OCI-LY3 (cell line): ENCODE measurements at regions not wholly inside any gene's neighbourhood (a gene's known extent, or its start where the extent isn't known, plus 50 kb on each side); places are given as distances from the start of the nearest gene placed in this dataset.

Source experiments
- H2AFZ ChIP-seq: fragments of 200-600, 300-600 bp; shearing (Covaris generic); 2 replicates; pipeline ENCODE4 v1.6.0; 2014; ENCODE audit warnings: antibody characterized with exemption, low read depth, low read length
- H3K27ac ChIP-seq: fragments of 200-600, 300-600 bp; sonication (generic); 2 replicates; pipeline ENCODE4 v1.5.1; 2014; ENCODE audit warnings: mild to moderate bottlenecking, low read length, moderate library complexity, mixed read lengths
- H3K27me3 ChIP-seq: fragments of 200-600, 300-600 bp; sonication (generic); 2 replicates; pipeline ENCODE4 v1.6.1; 2014; ENCODE audit warnings: low read depth, low read length, mixed read lengths
- H3K36me3 ChIP-seq: fragments of 200-600, 300-600 bp; sonication (generic); replicated peaks from 2 replicates; pipeline ENCODE3; 2014; ENCODE audit warnings: low read depth, low read length, mixed read lengths
- H3K4me1 ChIP-seq: fragments of 300-600, 200-600 bp; sonication (generic); 2 replicates; pipeline ENCODE4 v1.6.1; 2014; ENCODE audit warnings: low read length, mixed read lengths
- H3K4me2 ChIP-seq: fragments of 200-600, 300-600 bp; sonication (generic); 2 replicates; pipeline ENCODE4 v1.6.1; 2014; ENCODE audit warnings: low read length, mixed read lengths
- H3K4me3 ChIP-seq: fragments of 300-600, 200-600 bp; sonication (generic); 2 replicates; pipeline ENCODE4 v1.5.1; 2014; ENCODE audit warnings: antibody characterized with exemption, mild to moderate bottlenecking, low read length, moderate library complexity
- H3K79me2 ChIP-seq: fragments of 300-600, 200-600 bp; shearing (Covaris generic); 2 replicates; pipeline ENCODE4 v1.6.1; 2014; ENCODE audit warnings: mild to moderate bottlenecking, low read length, mixed read lengths
- H3K9ac ChIP-seq: fragments of 300-600, 200-600 bp; shearing (Covaris generic); 2 replicates; pipeline ENCODE4 v1.6.0; 2014; ENCODE audit warnings: mild to moderate bottlenecking, low read length, moderate library complexity
- H3K9me3 ChIP-seq: fragments of 200-600, 300-600 bp; shearing (Covaris generic); 2 replicates; pipeline ENCODE4 v1.6.1; 2014; ENCODE audit warnings: low read length, mixed read lengths; ENCODE audit not compliant: insufficient read depth
- H4K20me1 ChIP-seq: fragments of 200-600, 300-600 bp; sonication (generic); 2 replicates; pipeline ENCODE4 v1.6.1; 2016; ENCODE audit warnings: low read length, mixed read lengths; ENCODE audit not compliant: insufficient read depth
- EZH2phosphoT487 ChIP-seq: fragments of 200-600 bp; shearing (Covaris generic); IDR thresholded peaks from 2 replicates; pipeline ENCODE4 v1.6.1; 2018; ENCODE audit warnings: antibody characterized with exemption, mixed run types, low read depth
- TF ChIP-seq, protein P1 (sequence below): fragments of 200-600, 300-600 bp; sonication (generic); IDR thresholded peaks from 2 replicates; pipeline ENCODE4 v1.5.1; 2014; ENCODE audit warnings: antibody characterized with exemption, low read length, low read depth

DNA sequence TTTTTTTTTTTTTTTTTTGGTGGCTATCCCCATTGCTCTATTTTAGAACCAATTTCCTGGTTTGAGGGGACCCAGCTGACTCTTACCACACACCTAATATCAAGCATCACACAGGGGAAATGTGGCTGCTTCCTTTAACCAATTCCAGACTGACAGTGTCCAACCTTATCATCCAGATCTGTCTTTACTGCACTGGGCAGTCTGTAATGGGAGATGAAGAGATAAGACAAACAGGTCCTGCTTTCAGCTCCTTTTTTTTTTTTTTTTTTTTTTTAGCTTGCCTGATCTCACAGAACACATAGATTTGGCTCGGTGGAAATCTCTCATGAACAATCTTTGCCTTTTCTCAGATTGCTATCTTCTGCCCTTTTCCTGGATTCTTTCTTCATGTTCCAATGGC is 198.8 kb upstream of the TYRP1 start:
- no peaks in the 10 kb centered on the region for H3K9me3 ChIP-seq
- H3K36me3 ChIP-seq = no peaks in the 10 kb centered on the region

DNA sequence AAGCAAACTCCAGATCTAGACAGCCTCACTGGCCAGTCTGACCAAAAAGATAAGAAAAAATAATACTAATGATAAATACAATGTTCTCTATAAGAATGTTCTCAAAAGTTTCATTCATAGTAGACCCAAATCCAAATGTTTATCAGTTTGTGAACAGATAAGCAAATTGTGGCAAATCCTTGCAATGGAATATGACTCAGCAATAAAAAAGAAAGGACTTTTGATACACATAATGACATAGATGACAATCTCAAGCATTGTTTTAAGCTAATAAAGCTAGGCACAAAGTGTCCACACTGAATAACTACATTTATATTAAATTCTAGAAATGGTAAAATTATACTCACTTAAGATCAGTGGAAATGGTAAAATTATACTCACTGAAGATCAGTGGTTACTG is 195.4 kb upstream of the TYRP1 start:
- Histone ChIP-seq H3K4me1 (no peaks in the 10 kb centered on the region), H3K36me3 (no peaks in the 10 kb centered on the region), H3K4me2 (no peak overlapping the region), H3K9me3 (no peaks in the 10 kb centered on the region), H3K27ac (no peak overlapping the region), H2AFZ (no peak overlapping the region), H3K4me3 (no peak overlapping the region), H3K79me2 (no peaks in the 10 kb centered on the region), H4K20me1 (no peaks in the 10 kb centered on the region), H3K27me3 (no peaks in the 10 kb centered on the region), H3K9ac (no peak overlapping the region)
- TF ChIP-seq, protein P1, sequence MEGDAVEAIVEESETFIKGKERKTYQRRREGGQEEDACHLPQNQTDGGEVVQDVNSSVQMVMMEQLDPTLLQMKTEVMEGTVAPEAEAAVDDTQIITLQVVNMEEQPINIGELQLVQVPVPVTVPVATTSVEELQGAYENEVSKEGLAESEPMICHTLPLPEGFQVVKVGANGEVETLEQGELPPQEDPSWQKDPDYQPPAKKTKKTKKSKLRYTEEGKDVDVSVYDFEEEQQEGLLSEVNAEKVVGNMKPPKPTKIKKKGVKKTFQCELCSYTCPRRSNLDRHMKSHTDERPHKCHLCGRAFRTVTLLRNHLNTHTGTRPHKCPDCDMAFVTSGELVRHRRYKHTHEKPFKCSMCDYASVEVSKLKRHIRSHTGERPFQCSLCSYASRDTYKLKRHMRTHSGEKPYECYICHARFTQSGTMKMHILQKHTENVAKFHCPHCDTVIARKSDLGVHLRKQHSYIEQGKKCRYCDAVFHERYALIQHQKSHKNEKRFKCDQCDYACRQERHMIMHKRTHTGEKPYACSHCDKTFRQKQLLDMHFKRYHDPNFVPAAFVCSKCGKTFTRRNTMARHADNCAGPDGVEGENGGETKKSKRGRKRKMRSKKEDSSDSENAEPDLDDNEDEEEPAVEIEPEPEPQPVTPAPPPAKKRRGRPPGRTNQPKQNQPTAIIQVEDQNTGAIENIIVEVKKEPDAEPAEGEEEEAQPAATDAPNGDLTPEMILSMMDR = no peak
- TF ChIP-seq EZH2phosphoT487 = no peak

More for the DNA sequence above, 198.8 kb upstream of the TYRP1 start:
- Histone ChIP-seq H3K4me3 (no peak overlapping the region), H2AFZ (no peak overlapping the region), H3K9ac (no peak overlapping the region), H3K27me3 (no peaks in the 10 kb centered on the region), H3K4me1 (no peaks in the 10 kb centered on the region), H3K4me2 (no peak overlapping the region), H4K20me1 (no peaks in the 10 kb centered on the region), H3K79me2 (no peaks in the 10 kb centered on the region), H3K27ac (no peak overlapping the region)
- TF ChIP-seq EZH2phosphoT487 = no peak
- TF ChIP-seq, protein P1 = no peak

DNA sequence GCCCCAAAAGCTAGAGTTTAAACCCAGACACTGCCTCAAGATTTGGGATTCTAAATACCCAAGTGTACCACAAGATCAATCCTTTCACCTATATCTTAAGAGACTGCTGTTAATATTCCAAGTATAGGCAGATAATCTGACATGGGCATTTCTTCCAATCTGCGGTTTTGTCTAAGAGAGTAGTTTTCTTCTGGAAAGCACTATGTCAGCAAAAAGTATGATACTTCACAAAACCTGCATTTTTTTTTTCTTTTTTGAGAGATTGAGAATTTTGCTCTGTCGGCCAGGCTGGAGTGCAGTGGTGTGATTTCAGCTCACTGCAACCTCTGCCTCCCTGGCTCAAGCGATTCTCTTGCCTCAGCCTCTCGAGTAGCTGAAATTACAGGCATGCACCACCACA is 190.7 kb upstream of the TYRP1 start:
- Histone ChIP-seq H3K27ac (no peak overlapping the region), H3K4me3 (no peak overlapping the region), H4K20me1 (no peaks in the 10 kb centered on the region), H3K4me1 (no peaks in the 10 kb centered on the region), H3K27me3 (no peaks in the 10 kb centered on the region), H2AFZ (no peak overlapping the region), H3K4me2 (no peak overlapping the region), H3K79me2 (no peaks in the 10 kb centered on the region), H3K9ac (no peak overlapping the region), H3K9me3 (no peaks in the 10 kb centered on the region), H3K36me3 (no peaks in the 10 kb centered on the region)
- TF ChIP-seq EZH2phosphoT487 = no peak
- TF ChIP-seq, protein P1 = no peak

DNA sequence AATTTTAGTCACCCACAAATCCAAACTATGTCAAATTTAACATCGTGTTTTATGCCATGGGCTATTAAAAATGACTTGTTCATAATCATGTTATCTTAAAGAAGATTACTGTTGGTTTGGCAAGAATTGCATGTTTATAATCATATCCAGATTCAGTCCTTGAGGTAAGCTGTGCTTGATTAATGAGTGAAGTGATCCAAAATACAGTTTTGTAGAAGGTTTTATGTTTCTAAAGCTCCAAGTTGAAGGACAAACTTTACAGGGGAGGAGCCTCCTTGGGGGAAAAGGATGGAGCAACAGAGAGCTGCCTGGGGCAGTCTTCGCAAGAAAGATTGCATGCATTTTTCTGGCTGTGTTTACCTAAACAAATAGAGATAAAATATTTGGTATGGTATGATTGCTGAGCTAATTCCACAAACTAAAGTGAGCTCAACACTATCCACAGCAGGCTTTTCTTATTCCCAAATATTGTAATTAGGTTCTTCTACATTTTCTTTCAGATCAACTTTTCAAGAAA is 189.5 kb upstream of the TYRP1 start:
- Histone ChIP-seq H3K9ac (no peak overlapping the region), H3K9me3 (no peaks in the 10 kb centered on the region), H3K4me3 (no peak overlapping the region), H3K4me1 (no peaks in the 10 kb centered on the region), H3K27me3 (no peaks in the 10 kb centered on the region), H3K79me2 (no peaks in the 10 kb centered on the region), H3K27ac (no peak overlapping the region), H4K20me1 (no peaks in the 10 kb centered on the region), H3K36me3 (no peaks in the 10 kb centered on the region), H2AFZ (no peak overlapping the region), H3K4me2 (no peak overlapping the region)
- TF ChIP-seq EZH2phosphoT487 = no peak
- TF ChIP-seq, protein P1 = no peak
